Neural cell (in vitro differentiated cells): ENCODE measurements at regions not wholly inside any gene's neighbourhood (a gene's known extent, or its start where the extent isn't known, plus 50 kb on each side); places are given as distances from the start of the nearest gene placed in this dataset.

Source experiments
- CTCF ChIP-seq: fragments of 450-650 bp; IDR thresholded peaks from 2 replicates; pipeline ENCODE4 v1.5.1; 2014; ENCODE audit warnings: antibody characterized with exemption, mild to moderate bottlenecking, moderate library complexity; ENCODE audit not compliant: poor library complexity, severe bottlenecking
- EP300 ChIP-seq: fragments of 450-650 bp; conservative IDR thresholded peaks from 2 replicates; pipeline ENCODE4 v1.6.1; 2014; ENCODE audit warnings: antibody characterized with exemption, mild to moderate bottlenecking, moderate library complexity; ENCODE audit not compliant: poor library complexity, severe bottlenecking
- EZH2 ChIP-seq: fragments of 200-600, 300-800 bp; shearing (Covaris generic), sonication (generic); IDR thresholded peaks from 2 replicates; pipeline ENCODE4 v1.6.1; 2014; ENCODE audit warnings: antibody characterized with exemption, low read length, borderline replicate concordance, mild to moderate bottlenecking; ENCODE audit not compliant: insufficient read depth, poor library complexity, severe bottlenecking
- MXI1 ChIP-seq: fragments of 450-650 bp; conservative IDR thresholded peaks from 2 replicates; pipeline ENCODE4 v1.6.1; 2014; ENCODE audit warnings: antibody characterized with exemption, mild to moderate bottlenecking; ENCODE audit not compliant: poor library complexity, severe bottlenecking
- POLR2AphosphoS5 ChIP-seq: IDR thresholded peaks from 2 replicates; pipeline ENCODE4 v1.6.1; 2012
- RAD21 ChIP-seq: fragments of 450-650 bp; conservative IDR thresholded peaks from 2 replicates; pipeline ENCODE4 v1.6.1; 2014; ENCODE audit warnings: antibody characterized with exemption, mild to moderate bottlenecking, moderate library complexity
- SMC3 ChIP-seq: fragments of 450-650 bp; conservative IDR thresholded peaks from 2 replicates; pipeline ENCODE4 v1.6.1; 2014; ENCODE audit warnings: antibody characterized with exemption, mild to moderate bottlenecking, moderate library complexity; ENCODE audit not compliant: poor library complexity
- TAF1 ChIP-seq: IDR thresholded peaks from 2 replicates; pipeline ENCODE4 v1.6.1; 2012; ENCODE audit warnings: low read depth

- TF ChIP-seq POLR2AphosphoS5 (no peak), MXI1 (no peak), EZH2 (no peak), CTCF (no peak), EP300 (no peak), TAF1 (no peak), RAD21 (no peak), SMC3 (no peak)
Observed at GRCh38 chr13:111965466-111966214, 101.3 kb upstream of the SOX1 start.
